ENCODE measurements at regions not wholly inside any gene's neighbourhood (a gene's known extent, or its start where the extent isn't known, plus 50 kb on each side); places are given as distances from the start of the nearest gene placed in this dataset.

DNA sequence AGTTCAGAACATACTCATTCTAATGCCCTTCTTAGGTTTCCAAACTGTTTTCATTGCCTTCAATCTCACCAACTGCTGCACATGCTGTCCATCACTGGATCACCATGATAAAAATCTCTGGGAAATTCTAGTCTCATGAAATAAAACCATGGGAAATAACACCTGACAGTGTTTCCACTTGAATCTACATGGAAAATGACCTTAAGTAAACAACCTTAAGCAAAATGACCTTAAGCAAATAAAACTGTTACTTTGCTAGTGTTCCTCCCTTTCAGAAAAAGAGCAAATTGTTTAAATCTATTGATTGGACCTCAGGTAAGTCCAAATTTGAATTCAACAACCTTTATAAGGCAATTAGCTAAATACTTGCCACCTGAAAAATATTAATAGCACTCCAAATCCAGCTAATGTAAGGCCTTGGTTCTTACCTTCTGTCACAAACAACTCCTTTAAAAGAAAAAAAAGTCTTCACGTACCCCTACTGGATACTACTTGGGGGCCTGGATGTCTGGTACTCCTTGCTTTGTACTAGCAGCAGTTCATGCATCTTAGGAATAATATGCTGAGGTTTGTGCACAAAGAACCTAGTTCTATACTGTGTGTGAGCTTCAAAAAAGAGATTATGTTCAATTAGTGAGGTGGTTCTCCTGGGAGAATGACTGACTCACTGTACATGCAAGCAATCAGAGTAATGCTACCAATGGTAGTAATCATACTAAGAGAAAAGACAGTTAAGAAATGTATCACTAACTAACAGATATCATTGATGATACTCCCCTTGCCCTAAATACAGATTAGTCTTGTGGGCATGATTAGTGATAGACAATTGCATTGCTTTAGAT lies 630.4 kb downstream of the PSAT1 start:
- DNase-seq (ENCODE audit: low read depth): no peak
- in situ Hi-C loops (cut with HindIII; ENCODE audit: low pct_unique_long_range_greater_than_20kb, low sequenced_read_pairs): no loop called here

GRCh38 chr9:78928625-78929405 lies 631.9 kb downstream of the PSAT1 start:
- no peak for DNase-seq (ENCODE audit: low read depth)
- in situ Hi-C loops (cut with HindIII; ENCODE audit: low pct_unique_long_range_greater_than_20kb, low sequenced_read_pairs): no loop called here

DNA sequence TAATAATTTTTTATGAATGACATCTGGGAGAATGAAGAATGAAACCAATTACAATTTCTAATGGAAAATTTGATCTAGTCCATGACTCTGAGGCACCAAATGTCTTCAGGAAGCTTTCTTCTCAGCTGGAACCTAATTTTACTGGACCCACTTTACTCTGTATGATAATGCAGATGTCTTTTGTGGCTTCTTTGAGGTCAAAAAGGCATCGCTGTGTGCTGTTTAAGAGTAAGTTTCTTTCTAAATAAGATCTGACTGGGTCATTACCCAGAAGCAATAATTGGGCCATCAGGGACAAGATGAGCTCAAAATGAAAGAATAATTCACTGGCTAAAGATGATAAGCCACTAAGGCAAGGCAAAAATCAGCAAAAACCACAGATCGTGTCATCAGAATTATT lies 633.4 kb downstream of the PSAT1 start:
- no peak for DNase-seq (ENCODE audit: low read depth)
- in situ Hi-C loops (cut with HindIII; ENCODE audit: low pct_unique_long_range_greater_than_20kb, low sequenced_read_pairs): no loop called here

DNA sequence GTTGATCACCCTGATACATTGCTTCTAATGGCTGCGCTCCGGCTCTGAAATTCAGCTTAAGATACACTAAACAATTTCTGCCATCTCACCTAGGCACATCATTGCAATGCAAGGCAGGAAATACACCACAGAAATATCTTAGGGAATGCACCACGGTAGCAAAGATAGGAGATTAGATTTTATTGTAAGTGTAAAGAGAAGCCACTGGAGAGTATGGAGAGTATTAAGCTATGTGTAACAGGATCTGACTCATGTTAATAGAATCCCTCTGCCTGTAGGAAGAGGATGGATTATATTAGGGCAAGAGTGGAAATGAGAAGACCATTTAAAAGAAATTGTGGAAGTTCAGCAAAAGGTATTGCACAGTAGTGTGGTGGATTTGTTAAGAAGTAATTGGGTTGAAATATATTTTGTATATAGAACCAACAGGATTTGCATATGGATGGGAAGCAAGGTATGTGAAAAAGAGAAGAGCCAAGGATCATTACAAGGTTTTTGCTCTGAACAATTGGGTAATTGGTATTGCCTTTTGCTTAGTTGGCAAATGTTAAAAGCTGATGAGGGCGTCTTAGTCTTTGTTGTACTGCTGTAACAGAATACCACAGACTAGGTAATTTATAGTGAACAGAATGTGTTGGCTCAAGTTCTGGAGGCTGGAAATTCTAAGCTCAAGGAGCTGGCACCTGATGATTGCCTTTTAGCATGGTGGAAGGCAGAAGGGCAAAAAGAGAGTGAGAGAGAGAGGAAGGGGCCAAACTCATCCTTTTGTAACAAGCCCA lies 636.1 kb downstream of the PSAT1 start:
- DNase-seq (ENCODE audit: low read depth): peak; percentile 3

DNA sequence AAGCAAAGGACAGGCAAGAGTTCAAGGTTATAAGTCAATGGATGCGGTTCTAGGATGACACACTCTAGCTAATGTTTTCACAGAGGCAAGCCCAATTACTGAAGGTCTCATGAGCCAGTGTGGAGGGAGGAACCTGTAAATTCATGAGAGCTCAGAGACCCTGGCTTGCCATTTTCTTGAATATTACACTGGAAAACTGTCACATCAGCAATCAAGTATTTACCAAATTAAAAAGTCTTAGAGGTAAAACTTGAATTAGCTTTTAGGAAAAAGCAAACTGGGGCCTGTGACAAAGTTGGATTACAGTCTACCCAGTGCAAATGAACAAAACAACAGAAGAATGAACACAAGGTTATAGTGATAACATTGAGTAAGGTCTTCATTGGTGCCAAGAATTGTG lies 636.9 kb upstream of the TLE4 start:
- in situ Hi-C loops (cut with HindIII; ENCODE audit: low pct_unique_long_range_greater_than_20kb, low sequenced_read_pairs): no loop called here
- no peak for DNase-seq (ENCODE audit: low read depth)

More for the DNA sequence above, 636.1 kb downstream of the PSAT1 start:
- in situ Hi-C loops (cut with HindIII; ENCODE audit: low pct_unique_long_range_greater_than_20kb, low sequenced_read_pairs): no loop called here

DNA sequence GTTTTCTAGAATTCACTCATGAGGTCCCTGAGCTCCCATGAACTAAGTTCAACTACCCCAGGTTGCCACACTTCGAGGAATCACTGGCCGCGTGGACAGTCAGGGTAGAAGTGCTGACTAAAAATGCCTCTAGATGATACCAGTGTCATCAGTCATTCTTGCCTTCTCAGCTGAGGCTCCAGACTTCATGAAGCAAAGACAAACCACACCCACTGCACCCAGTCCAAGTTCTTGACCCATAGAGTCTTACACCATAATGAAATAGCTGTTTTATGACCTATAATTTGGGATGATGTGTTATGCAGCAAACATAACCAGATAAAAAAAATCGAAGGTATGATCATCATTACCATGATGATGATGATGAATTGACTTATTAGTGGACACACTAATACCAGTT lies 632.9 kb upstream of the TLE4 start:
- in situ Hi-C loops (cut with HindIII; ENCODE audit: low pct_unique_long_range_greater_than_20kb, low sequenced_read_pairs): no loop called here
- no peak for DNase-seq (ENCODE audit: low read depth)

- in situ Hi-C loops (cut with HindIII; ENCODE audit: low pct_unique_long_range_greater_than_20kb, low sequenced_read_pairs): no loop called here
- DNase-seq (ENCODE audit: low read depth): no peak
Measured at GRCh38 chr9:78939311-78940065, 632.3 kb upstream of the TLE4 start.

DNA sequence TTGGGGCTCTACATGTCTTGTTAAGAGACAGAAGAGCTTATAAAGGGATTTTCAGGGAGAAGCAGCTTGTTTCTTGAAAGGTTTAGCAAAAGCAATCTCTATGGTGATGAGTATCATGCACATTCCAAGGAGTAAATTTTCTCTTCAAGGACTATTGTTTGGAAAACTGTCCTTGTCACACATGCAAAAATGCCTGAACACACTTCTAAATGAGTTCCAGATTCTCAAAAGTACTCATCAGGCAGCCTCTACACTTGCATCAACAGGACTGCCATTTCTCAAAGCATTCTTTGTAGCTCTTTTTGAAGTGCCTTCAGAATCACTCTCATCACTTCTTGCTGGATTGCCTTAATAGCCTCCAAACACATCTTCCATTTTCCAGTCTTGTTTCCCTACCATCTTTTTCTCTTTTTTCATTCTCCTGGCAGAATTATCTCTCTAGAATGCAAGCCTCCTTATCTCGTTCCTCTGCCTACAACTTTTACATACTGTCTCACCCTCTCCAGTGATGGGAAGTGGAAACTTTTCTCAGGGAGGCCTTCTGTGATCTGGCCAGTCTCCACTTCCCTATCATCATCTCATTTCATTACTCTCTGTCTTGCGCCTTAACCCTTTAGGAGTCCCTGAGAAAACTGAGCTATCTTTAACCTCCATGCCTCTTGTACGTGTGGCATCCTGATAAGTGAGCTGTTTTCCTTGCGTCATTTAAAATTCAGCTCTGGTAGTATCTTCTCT lies 631.5 kb upstream of the TLE4 start:
- DNase-seq (ENCODE audit: low read depth): no peak
- in situ Hi-C loops (cut with HindIII; ENCODE audit: low pct_unique_long_range_greater_than_20kb, low sequenced_read_pairs): no loop called here

GRCh38 chr9:78954286-78954685 lies 617.5 kb upstream of the TLE4 start:
- no peak for DNase-seq (ENCODE audit: low read depth)

GRCh38 chr9:78958892-78959291 lies 612.9 kb upstream of the TLE4 start:
- DNase-seq (ENCODE audit: low read depth): no peak
- in situ Hi-C loops (cut with HindIII; ENCODE audit: low pct_unique_long_range_greater_than_20kb, low sequenced_read_pairs): no loop called here

More at GRCh38 chr9:78954286-78954685, 617.5 kb upstream of the TLE4 start:
- in situ Hi-C loops (cut with HindIII; ENCODE audit: low pct_unique_long_range_greater_than_20kb, low sequenced_read_pairs): no loop called here

GRCh38 chr9:78962156-78962555 lies 609.6 kb upstream of the TLE4 start:
- in situ Hi-C loops (cut with HindIII; ENCODE audit: low pct_unique_long_range_greater_than_20kb, low sequenced_read_pairs): no loop called here
- no peak for DNase-seq (ENCODE audit: low read depth)

- in situ Hi-C loops (cut with HindIII; ENCODE audit: low pct_unique_long_range_greater_than_20kb, low sequenced_read_pairs): no loop called here
- DNase-seq (ENCODE audit: low read depth): no peak
Measured at GRCh38 chr9:78963911-78964310, 607.9 kb upstream of the TLE4 start.

GRCh38 chr9:78967596-78968217 lies 604.1 kb upstream of the TLE4 start:
- no peak for DNase-seq (ENCODE audit: low read depth)
- in situ Hi-C loops (cut with HindIII; ENCODE audit: low pct_unique_long_range_greater_than_20kb, low sequenced_read_pairs): no loop called here

- no peak for DNase-seq (ENCODE audit: low read depth)
- in situ Hi-C loops (cut with HindIII; ENCODE audit: low pct_unique_long_range_greater_than_20kb, low sequenced_read_pairs): no loop called here
Measured at GRCh38 chr9:78970375-78970774, 601.4 kb upstream of the TLE4 start.

- in situ Hi-C loops (cut with HindIII; ENCODE audit: low pct_unique_long_range_greater_than_20kb, low sequenced_read_pairs): no loop called here
- no peak for DNase-seq (ENCODE audit: low read depth)
Measured at GRCh38 chr9:78971540-78971939, 600.2 kb upstream of the TLE4 start.

- in situ Hi-C loops (cut with HindIII; ENCODE audit: low pct_unique_long_range_greater_than_20kb, low sequenced_read_pairs): no loop called here
- no peak for DNase-seq (ENCODE audit: low read depth)
Measured at GRCh38 chr9:78972303-78972999, 599.3 kb upstream of the TLE4 start.

GRCh38 chr9:78973907-78974306 lies 597.9 kb upstream of the TLE4 start:
- DNase-seq (ENCODE audit: low read depth): peak; percentile 56
- in situ Hi-C loops (cut with HindIII; ENCODE audit: low pct_unique_long_range_greater_than_20kb, low sequenced_read_pairs): no loop called here
